ENCODE measurements at regions not wholly inside any gene's neighbourhood (a gene's known extent, or its start where the extent isn't known, plus 50 kb on each side); places are given as distances from the start of the nearest gene placed in this dataset.

- no peak for TF ChIP-seq TP53 (CRISPR knock-in tag; IDR thresholded peaks at IDR 0.05)
These were observed 256.1 kb downstream of the FOXO1 start (continued) for GRCh38 chr13:40410315-40410714.

- Mint-ChIP-seq H3K4me1 (no peaks in the 10 kb centered on the region), H3K27ac (no peak overlapping the region), H3K4me3 (no peak overlapping the region), H3K9me3 (peaks cover 4% of the 10 kb centered on the region; the same call in 1 of the 2 replicates), H3K36me3 (no peaks in the 10 kb centered on the region), H3K27me3 (ENCODE audit: low read depth) (no peaks in the 10 kb centered on the region; the same call in 1 of the 2 replicates)
- DNase-seq (ENCODE audit: low spot score) (no peak), ATAC-seq (no peak)
- ChIA-PET POLR2A (no interaction called here), CTCF (no interaction called here)
- TF ChIP-seq ELF4 (CRISPR knock-in tag; IDR thresholded peaks at IDR 0.05; ENCODE audit: low read depth): no peak
- no peak for TF ChIP-seq GTF2I (CRISPR knock-in tag; conservative IDR thresholded peaks at IDR 0.05)
- TF ChIP-seq TP53 (CRISPR knock-in tag; IDR thresholded peaks at IDR 0.05): no peak
- no peak for TF ChIP-seq OVOL2 (CRISPR knock-in tag; IDR thresholded peaks at IDR 0.05; ENCODE audit: borderline replicate concordance)
- no peak for TF ChIP-seq NR1H2 (CRISPR knock-in tag; IDR thresholded peaks at IDR 0.05)
These were observed 246.2 kb downstream of the FOXO1 start for GRCh38 chr13:40420160-40420740.

GRCh38 chr13:40422588-40423235 lies 243.7 kb downstream of the FOXO1 start:
- Mint-ChIP-seq H3K36me3 (no peaks in the 10 kb centered on the region), H3K4me1 (no peaks in the 10 kb centered on the region), H3K27ac (no peak overlapping the region), H3K4me3 (no peak overlapping the region), H3K27me3 (ENCODE audit: low read depth) (no peaks in the 10 kb centered on the region; the same call in 1 of the 2 replicates), H3K9me3 (peaks cover 12% of the 10 kb centered on the region)
- ChIA-PET POLR2A (no interaction called here), CTCF (no interaction called here)
- DNase-seq (ENCODE audit: low spot score) (no peak), ATAC-seq (no peak)
- TF ChIP-seq ATF6 (CRISPR knock-in tag; IDR thresholded peaks at IDR 0.05) (no peak), IRF2 (CRISPR knock-in tag; IDR thresholded peaks at IDR 0.05; ENCODE audit: borderline replicate concordance, low read depth) (no peak), MLX (CRISPR knock-in tag; IDR thresholded peaks at IDR 0.05) (no peak), ZNF138 (CRISPR knock-in tag; conservative IDR thresholded peaks at IDR 0.05) (no peak), STAT6 (CRISPR knock-in tag; conservative IDR thresholded peaks at IDR 0.05; ENCODE audit: low read depth) (no peak), E2F5 (CRISPR knock-in tag; IDR thresholded peaks at IDR 0.05) (no peak), KAT7 (CRISPR knock-in tag; IDR thresholded peaks at IDR 0.05; ENCODE audit: borderline replicate concordance) (no peak), ZNF396 (CRISPR knock-in tag; IDR thresholded peaks at IDR 0.05; ENCODE audit: borderline replicate concordance) (no peak), ARID4B (CRISPR knock-in tag; IDR thresholded peaks at IDR 0.05; ENCODE audit: borderline replicate concordance) (no peak), NR1H2 (CRISPR knock-in tag; IDR thresholded peaks at IDR 0.05) (no peak), ESRRA (CRISPR knock-in tag; IDR thresholded peaks at IDR 0.05; ENCODE audit: borderline replicate concordance) (no peak), ZSCAN18 (CRISPR knock-in tag; IDR thresholded peaks at IDR 0.05) (no peak), TCF7 (CRISPR knock-in tag; IDR thresholded peaks at IDR 0.05; ENCODE audit: low read depth) (no peak), RORB (CRISPR knock-in tag; IDR thresholded peaks at IDR 0.05) (no peak)
